HL-60 (cell line): ENCODE measurements at regions not wholly inside any gene's neighbourhood (a gene's known extent, or its start where the extent isn't known, plus 50 kb on each side); places are given as distances from the start of the nearest gene placed in this dataset.

Experiments used
- CTCF ChIP-seq: IDR thresholded peaks from one replicate; pipeline ENCODE4 v1.5.1; 2011; ENCODE audit warnings: low read length, control low read depth, inconsistent platforms; ENCODE audit not compliant: insufficient read depth
- GABPA ChIP-seq: IDR thresholded peaks from 2 replicates; pipeline ENCODE4 v1.6.1; 2012; ENCODE audit warnings: low read depth
- POLR2AphosphoS5 ChIP-seq: IDR thresholded peaks from 2 replicates; pipeline ENCODE4 v1.6.1; 2012; ENCODE audit warnings: low read depth
- REST ChIP-seq: IDR thresholded peaks from 2 replicates; pipeline ENCODE4 v1.6.1; 2012; ENCODE audit warnings: low read depth; ENCODE audit not compliant: insufficient replicate concordance
- SPI1 ChIP-seq: IDR thresholded peaks from 2 replicates; pipeline ENCODE4 v1.6.1; 2012; ENCODE audit warnings: low read depth, mild to moderate bottlenecking, borderline replicate concordance

- TF ChIP-seq CTCF (no peak), REST (no peak), POLR2AphosphoS5 (no peak), SPI1 (no peak), GABPA (no peak)
These were observed 912.3 kb upstream of the WWC1 start for GRCh38 chr5:167378894-167379723.
